ENCODE measurements at regions not wholly inside any gene's neighbourhood (a gene's known extent, or its start where the extent isn't known, plus 50 kb on each side); places are given as distances from the start of the nearest gene placed in this dataset.

DNA sequence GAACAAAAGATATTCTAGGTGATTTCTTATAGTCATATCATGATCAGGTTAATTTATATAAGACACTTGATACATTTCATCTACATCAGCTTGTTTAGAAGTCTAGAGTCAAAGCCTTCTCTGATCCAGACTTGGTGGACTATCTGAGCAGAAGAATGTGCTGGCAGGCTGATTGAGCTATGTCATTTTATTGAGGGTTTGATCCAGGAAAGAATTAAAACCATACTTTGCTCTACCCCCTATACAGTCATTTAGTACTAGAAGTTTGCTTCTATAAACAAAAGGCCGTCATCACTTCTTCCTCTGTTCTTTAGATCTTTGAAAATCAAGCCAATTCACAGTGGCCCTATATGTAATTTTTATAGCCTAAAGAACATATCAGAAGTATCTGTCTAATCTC is 173.1 kb upstream of the PITX2 start:
- no peaks in the 10 kb centered on the region for H3K27me3 ChIP-seq (ENCODE audit: control insufficient read depth, insufficient read depth, low read length)
- H3K9me3 ChIP-seq (ENCODE audit: control insufficient read depth, insufficient read depth, low read length), result no peaks in the 10 kb centered on the region
- WGBS (ENCODE audit: insufficient coverage, insufficient read length), result no CpG with 5 or more reads among the region's 1 CpG
- H3K4me1 ChIP-seq (ENCODE audit: control insufficient read depth, insufficient read depth, low read length), result no peaks in the 10 kb centered on the region
- H3K27ac ChIP-seq (ENCODE audit: low read length), result no peak overlapping the region
- no peak overlapping the region for H3K4me3 ChIP-seq (ENCODE audit: low read length)
- no peak for DNase-seq (ENCODE audit: low read depth, low spot score)
- no peaks in the 10 kb centered on the region for H3K36me3 ChIP-seq (ENCODE audit: control insufficient read depth, insufficient read depth, low read length)

GRCh38 chr4:110797486-110797885 is 174.6 kb upstream of the PITX2 start:
- no peaks in the 10 kb centered on the region for H3K4me1 ChIP-seq (ENCODE audit: control insufficient read depth, insufficient read depth, low read length)
- DNase-seq (ENCODE audit: low read depth, low spot score), result no peak
- no peaks in the 10 kb centered on the region for H3K27me3 ChIP-seq (ENCODE audit: control insufficient read depth, insufficient read depth, low read length)
- no peak overlapping the region for H3K27ac ChIP-seq (ENCODE audit: low read length)
- WGBS (ENCODE audit: insufficient coverage, insufficient read length), result no CpG with 5 or more reads among the region's 1 CpG
- no peak overlapping the region for H3K4me3 ChIP-seq (ENCODE audit: low read length)
- H3K36me3 ChIP-seq (ENCODE audit: control insufficient read depth, insufficient read depth, low read length), result no peaks in the 10 kb centered on the region
- no peaks in the 10 kb centered on the region for H3K9me3 ChIP-seq (ENCODE audit: control insufficient read depth, insufficient read depth, low read length)

DNA sequence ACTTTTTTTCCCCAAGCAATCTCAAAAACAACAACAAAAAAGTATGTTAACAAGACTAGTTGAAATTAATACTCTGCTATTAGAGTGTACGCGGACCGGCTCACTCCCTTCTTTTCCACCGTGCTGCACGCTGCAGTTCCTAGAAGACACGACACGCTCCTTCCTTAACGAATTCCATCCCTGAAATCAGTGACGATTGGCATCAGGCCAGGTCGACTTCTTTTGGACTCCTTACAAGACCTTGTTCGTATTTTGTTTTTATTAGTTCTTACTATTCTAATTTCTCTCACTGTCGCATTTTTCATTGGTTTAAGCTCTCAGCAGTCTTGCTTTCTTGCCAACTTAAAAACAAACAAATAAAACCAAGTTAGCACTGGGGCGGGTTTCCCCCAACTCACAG is 175.8 kb upstream of the PITX2 start:
- H3K4me1 ChIP-seq (ENCODE audit: control insufficient read depth, insufficient read depth, low read length), result no peaks in the 10 kb centered on the region
- no peak for DNase-seq (ENCODE audit: low read depth, low spot score)
- no peaks in the 10 kb centered on the region for H3K9me3 ChIP-seq (ENCODE audit: control insufficient read depth, insufficient read depth, low read length)
- H3K4me3 ChIP-seq (ENCODE audit: low read length), result no peak overlapping the region
- no CpG with 5 or more reads among the region's 13 CpGs for WGBS (ENCODE audit: insufficient coverage, insufficient read length)
- H3K27me3 ChIP-seq (ENCODE audit: control insufficient read depth, insufficient read depth, low read length), result no peaks in the 10 kb centered on the region
- H3K36me3 ChIP-seq (ENCODE audit: control insufficient read depth, insufficient read depth, low read length), result no peaks in the 10 kb centered on the region
- H3K27ac ChIP-seq (ENCODE audit: low read length), result no peak overlapping the region

- no peak overlapping the region for H3K27ac ChIP-seq (ENCODE audit: low read length)
- no peak overlapping the region for H3K4me3 ChIP-seq (ENCODE audit: low read length)
- no CpG with 5 or more reads among the region's 3 CpGs for WGBS (ENCODE audit: insufficient coverage, insufficient read length)
- DNase-seq (ENCODE audit: low read depth, low spot score), result no peak
- no peaks in the 10 kb centered on the region for H3K27me3 ChIP-seq (ENCODE audit: control insufficient read depth, insufficient read depth, low read length)
- H3K36me3 ChIP-seq (ENCODE audit: control insufficient read depth, insufficient read depth, low read length), result no peaks in the 10 kb centered on the region
- H3K9me3 ChIP-seq (ENCODE audit: control insufficient read depth, insufficient read depth, low read length), result no peaks in the 10 kb centered on the region
- no peaks in the 10 kb centered on the region for H3K4me1 ChIP-seq (ENCODE audit: control insufficient read depth, insufficient read depth, low read length)
These were observed 176.3 kb upstream of the PITX2 start for GRCh38 chr4:110799211-110799610.

- no peaks in the 10 kb centered on the region for H3K36me3 ChIP-seq (ENCODE audit: control insufficient read depth, insufficient read depth, low read length)
- no peaks in the 10 kb centered on the region for H3K27me3 ChIP-seq (ENCODE audit: control insufficient read depth, insufficient read depth, low read length)
These were observed 178.7 kb upstream of the PITX2 start for GRCh38 chr4:110801591-110801990.

DNA sequence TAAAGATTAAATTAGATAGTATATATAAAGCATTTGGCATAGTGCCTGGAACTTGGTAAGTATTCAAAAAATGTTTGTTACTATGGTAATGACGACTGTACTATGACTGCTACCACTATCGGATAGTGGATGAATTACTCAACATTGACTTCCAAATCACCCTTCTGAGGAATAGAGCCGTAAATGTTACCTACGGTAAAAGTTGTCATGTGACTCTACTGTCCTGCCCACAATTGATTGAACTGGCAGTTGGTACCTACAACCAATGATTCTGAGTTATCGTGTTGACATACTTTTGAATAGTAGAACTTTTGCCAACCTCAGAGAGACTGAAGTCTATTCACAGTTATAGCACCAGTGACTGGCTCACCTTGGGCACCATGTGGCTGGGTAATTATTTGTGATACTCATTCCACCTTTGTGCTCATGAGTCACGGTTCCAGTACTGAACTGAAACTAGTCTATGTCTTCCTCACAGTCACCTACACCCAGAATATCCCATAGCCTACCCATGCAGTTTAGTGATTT is 185.5 kb upstream of the PITX2 start:
- Histone ChIP-seq H3K36me3 (ENCODE audit: control insufficient read depth, insufficient read depth, low read length) (no peaks in the 10 kb centered on the region), H3K27me3 (ENCODE audit: control insufficient read depth, insufficient read depth, low read length) (no peaks in the 10 kb centered on the region), H3K9me3 (ENCODE audit: control insufficient read depth, insufficient read depth, low read length) (0 out of 2 replicates have a peak, but pooled peaks cover 2% of the 10 kb centered on the region), H3K27ac (ENCODE audit: low read length) (no peak overlapping the region), H3K4me3 (ENCODE audit: low read length) (no peak overlapping the region), H3K4me1 (ENCODE audit: control insufficient read depth, insufficient read depth, low read length) (no peaks in the 10 kb centered on the region)
- DNase-seq (ENCODE audit: low read depth, low spot score), result no peak
- no CpG with 5 or more reads among the region's 6 CpGs for WGBS (ENCODE audit: insufficient coverage, insufficient read length)

More at GRCh38 chr4:110801591-110801990, 178.7 kb upstream of the PITX2 start:
- H3K4me3 ChIP-seq (ENCODE audit: low read length), result no peak overlapping the region
- DNase-seq (ENCODE audit: low read depth, low spot score), result no peak
- H3K27ac ChIP-seq (ENCODE audit: low read length), result no peak overlapping the region
- no peaks in the 10 kb centered on the region for H3K9me3 ChIP-seq (ENCODE audit: control insufficient read depth, insufficient read depth, low read length)
- no peaks in the 10 kb centered on the region for H3K4me1 ChIP-seq (ENCODE audit: control insufficient read depth, insufficient read depth, low read length)

- Histone ChIP-seq H3K36me3 (ENCODE audit: control insufficient read depth, insufficient read depth, low read length) (no peaks in the 10 kb centered on the region), H3K4me3 (ENCODE audit: low read length) (no peak overlapping the region), H3K4me1 (ENCODE audit: control insufficient read depth, insufficient read depth, low read length) (no peaks in the 10 kb centered on the region), H3K9me3 (ENCODE audit: control insufficient read depth, insufficient read depth, low read length) (no peaks in the 10 kb centered on the region), H3K27ac (ENCODE audit: low read length) (no peak overlapping the region), H3K27me3 (ENCODE audit: control insufficient read depth, insufficient read depth, low read length) (no peaks in the 10 kb centered on the region)
- no CpG with 5 or more reads among the region's 4 CpGs for WGBS (ENCODE audit: insufficient coverage, insufficient read length)
- DNase-seq (ENCODE audit: low read depth, low spot score), result no peak
These were observed 193.1 kb upstream of the PITX2 start for GRCh38 chr4:110815950-110816349.

DNA sequence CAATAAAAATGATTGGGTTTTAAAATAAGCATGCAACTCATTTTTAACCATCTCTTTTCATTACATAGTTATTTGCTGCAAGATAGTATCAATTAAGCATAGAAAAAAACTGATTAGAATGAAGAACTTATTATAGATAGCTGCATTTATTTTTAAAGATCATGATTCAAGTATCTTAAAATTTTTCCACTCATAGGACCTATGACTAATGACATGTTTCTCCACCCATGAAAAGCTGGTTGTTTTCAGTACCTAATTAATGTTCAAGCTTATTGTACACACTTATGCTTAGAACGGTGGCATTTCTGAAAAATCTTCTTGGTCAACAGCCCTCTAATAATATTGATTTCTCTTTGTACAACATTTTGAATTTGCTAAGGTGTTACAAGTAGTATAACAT is 193.5 kb upstream of the PITX2 start:
- DNase-seq (ENCODE audit: low read depth, low spot score), result no peak
- WGBS (ENCODE audit: insufficient coverage, insufficient read length), result no CpG with 5 or more reads among the region's 1 CpG
- Histone ChIP-seq H3K27ac (ENCODE audit: low read length) (no peak overlapping the region), H3K4me3 (ENCODE audit: low read length) (no peak overlapping the region), H3K9me3 (ENCODE audit: control insufficient read depth, insufficient read depth, low read length) (no peaks in the 10 kb centered on the region), H3K36me3 (ENCODE audit: control insufficient read depth, insufficient read depth, low read length) (no peaks in the 10 kb centered on the region), H3K4me1 (ENCODE audit: control insufficient read depth, insufficient read depth, low read length) (no peaks in the 10 kb centered on the region), H3K27me3 (ENCODE audit: control insufficient read depth, insufficient read depth, low read length) (no peaks in the 10 kb centered on the region)

DNA sequence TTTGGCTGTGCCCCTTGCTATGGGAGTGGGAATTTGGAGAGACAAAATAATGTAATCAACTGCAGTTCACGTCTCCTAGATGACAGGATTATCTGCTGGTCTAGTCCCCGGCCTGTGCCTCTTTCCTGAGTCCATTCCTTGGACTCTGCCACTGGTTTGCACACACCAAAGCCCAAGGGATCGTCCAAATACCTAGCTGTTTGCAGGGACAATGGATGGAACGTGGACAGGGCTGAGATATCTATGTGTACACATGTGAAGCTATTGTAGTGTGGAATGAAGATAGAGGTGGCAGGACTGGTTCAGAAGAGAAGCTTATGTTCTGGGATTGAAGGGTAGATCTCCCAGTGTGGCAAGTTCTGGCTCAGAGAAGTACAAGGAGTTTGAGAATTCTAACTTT is 198.3 kb upstream of the PITX2 start:
- no peaks in the 10 kb centered on the region for H3K27me3 ChIP-seq (ENCODE audit: control insufficient read depth, insufficient read depth, low read length)
- no peaks in the 10 kb centered on the region for H3K36me3 ChIP-seq (ENCODE audit: control insufficient read depth, insufficient read depth, low read length)
- DNase-seq (ENCODE audit: low read depth, low spot score), result no peak
- no peak overlapping the region for H3K4me3 ChIP-seq (ENCODE audit: low read length)
- no peak overlapping the region for H3K27ac ChIP-seq (ENCODE audit: low read length)
- WGBS (ENCODE audit: insufficient coverage, insufficient read length), result no CpG with 5 or more reads among the region's 4 CpGs
- no peaks in the 10 kb centered on the region for H3K4me1 ChIP-seq (ENCODE audit: control insufficient read depth, insufficient read depth, low read length)
- no peaks in the 10 kb centered on the region for H3K9me3 ChIP-seq (ENCODE audit: control insufficient read depth, insufficient read depth, low read length)

GRCh38 chr4:110823251-110823650 is 200.4 kb upstream of the PITX2 start:
- H3K27ac ChIP-seq (ENCODE audit: low read length), result no peak overlapping the region
- H3K4me1 ChIP-seq (ENCODE audit: control insufficient read depth, insufficient read depth, low read length), result no peaks in the 10 kb centered on the region
- WGBS (ENCODE audit: insufficient coverage, insufficient read length), result no CpG with 5 or more reads among the region's 3 CpGs
- no peak for DNase-seq (ENCODE audit: low read depth, low spot score)
- H3K36me3 ChIP-seq (ENCODE audit: control insufficient read depth, insufficient read depth, low read length), result no peaks in the 10 kb centered on the region
- no peaks in the 10 kb centered on the region for H3K9me3 ChIP-seq (ENCODE audit: control insufficient read depth, insufficient read depth, low read length)
- H3K4me3 ChIP-seq (ENCODE audit: low read length), result no peak overlapping the region
- H3K27me3 ChIP-seq (ENCODE audit: control insufficient read depth, insufficient read depth, low read length), result no peaks in the 10 kb centered on the region

- no peaks in the 10 kb centered on the region for H3K4me1 ChIP-seq (ENCODE audit: control insufficient read depth, insufficient read depth, low read length)
- DNase-seq (ENCODE audit: low read depth, low spot score), result no peak
- no CpG with 5 or more reads among the region's 5 CpGs for WGBS (ENCODE audit: insufficient coverage, insufficient read length)
- no peaks in the 10 kb centered on the region for H3K27me3 ChIP-seq (ENCODE audit: control insufficient read depth, insufficient read depth, low read length)
- no peaks in the 10 kb centered on the region for H3K36me3 ChIP-seq (ENCODE audit: control insufficient read depth, insufficient read depth, low read length)
- H3K9me3 ChIP-seq (ENCODE audit: control insufficient read depth, insufficient read depth, low read length), result no peaks in the 10 kb centered on the region
- H3K27ac ChIP-seq (ENCODE audit: low read length), result no peak overlapping the region
- H3K4me3 ChIP-seq (ENCODE audit: low read length), result no peak overlapping the region
These were observed 201.5 kb upstream of the PITX2 start for GRCh38 chr4:110824344-110824743.

Measured in iPS DF 6.9 (cell line).